ENCODE measurements at regions not wholly inside any gene's neighbourhood (a gene's known extent, or its start where the extent isn't known, plus 50 kb on each side); places are given as distances from the start of the nearest gene placed in this dataset.

DNA sequence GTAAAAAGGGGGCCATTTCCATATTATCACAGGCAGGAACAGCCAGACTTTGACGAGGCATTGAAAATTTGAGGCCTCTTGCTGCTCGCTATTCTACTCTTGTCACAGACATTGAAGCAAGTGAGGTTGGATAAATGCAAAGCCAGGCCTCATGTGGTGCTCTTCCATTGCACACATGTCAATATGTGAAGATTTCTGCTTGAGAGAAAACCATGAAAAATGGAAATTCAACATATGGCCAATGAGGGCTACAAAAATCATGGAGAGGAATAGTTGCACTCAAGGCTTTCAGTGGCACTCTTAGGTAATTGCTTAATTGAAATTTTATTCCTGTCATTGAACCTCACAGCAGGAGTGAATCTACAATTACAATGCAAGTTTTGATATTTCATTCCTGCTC, 185.6 kb upstream of the MBNL1 start:
- TF ChIP-seq, protein P1, sequence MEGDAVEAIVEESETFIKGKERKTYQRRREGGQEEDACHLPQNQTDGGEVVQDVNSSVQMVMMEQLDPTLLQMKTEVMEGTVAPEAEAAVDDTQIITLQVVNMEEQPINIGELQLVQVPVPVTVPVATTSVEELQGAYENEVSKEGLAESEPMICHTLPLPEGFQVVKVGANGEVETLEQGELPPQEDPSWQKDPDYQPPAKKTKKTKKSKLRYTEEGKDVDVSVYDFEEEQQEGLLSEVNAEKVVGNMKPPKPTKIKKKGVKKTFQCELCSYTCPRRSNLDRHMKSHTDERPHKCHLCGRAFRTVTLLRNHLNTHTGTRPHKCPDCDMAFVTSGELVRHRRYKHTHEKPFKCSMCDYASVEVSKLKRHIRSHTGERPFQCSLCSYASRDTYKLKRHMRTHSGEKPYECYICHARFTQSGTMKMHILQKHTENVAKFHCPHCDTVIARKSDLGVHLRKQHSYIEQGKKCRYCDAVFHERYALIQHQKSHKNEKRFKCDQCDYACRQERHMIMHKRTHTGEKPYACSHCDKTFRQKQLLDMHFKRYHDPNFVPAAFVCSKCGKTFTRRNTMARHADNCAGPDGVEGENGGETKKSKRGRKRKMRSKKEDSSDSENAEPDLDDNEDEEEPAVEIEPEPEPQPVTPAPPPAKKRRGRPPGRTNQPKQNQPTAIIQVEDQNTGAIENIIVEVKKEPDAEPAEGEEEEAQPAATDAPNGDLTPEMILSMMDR (IDR thresholded peaks at IDR 0.05; ENCODE audit: low read depth, low read length) = no peak
- DNase-seq (ENCODE audit: extremely low read depth, low read depth) = no peak

DNA sequence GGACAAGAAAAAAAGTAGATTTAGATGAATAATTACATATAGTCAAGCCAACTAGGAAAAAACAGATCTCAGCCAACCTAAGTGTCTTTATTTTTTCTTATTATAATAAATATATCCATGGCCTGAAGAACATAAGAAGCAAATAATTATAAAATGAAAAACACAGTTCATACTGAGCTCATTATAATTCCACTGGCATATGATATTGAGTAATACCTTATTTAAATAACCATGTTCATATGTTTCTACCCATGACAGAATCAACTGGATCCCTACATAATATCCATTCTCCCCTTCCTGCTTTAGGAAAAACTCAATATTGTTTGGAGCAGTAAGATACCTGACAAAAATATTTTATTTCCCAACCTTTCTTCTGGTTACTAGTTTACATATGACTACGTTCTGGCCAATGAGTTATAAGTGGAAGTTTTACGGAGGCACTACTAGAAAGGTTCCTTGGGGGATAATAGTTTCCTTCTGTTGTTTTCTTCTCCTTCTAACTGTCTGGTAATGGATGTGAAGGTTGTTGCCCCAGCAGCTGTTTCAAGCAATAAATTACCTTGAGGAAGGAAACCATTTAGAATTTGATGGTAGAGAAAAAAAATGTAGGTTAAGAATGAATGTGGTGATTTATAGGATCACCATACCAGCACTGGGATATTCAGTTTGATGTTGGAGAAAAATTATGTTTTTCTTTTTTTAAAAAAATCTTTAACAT, 184.1 kb upstream of the MBNL1 start:
- DNase-seq (ENCODE audit: extremely low read depth, low read depth) = no peak
- TF ChIP-seq, protein P1 (IDR thresholded peaks at IDR 0.05; ENCODE audit: low read depth, low read length) = no peak

DNA sequence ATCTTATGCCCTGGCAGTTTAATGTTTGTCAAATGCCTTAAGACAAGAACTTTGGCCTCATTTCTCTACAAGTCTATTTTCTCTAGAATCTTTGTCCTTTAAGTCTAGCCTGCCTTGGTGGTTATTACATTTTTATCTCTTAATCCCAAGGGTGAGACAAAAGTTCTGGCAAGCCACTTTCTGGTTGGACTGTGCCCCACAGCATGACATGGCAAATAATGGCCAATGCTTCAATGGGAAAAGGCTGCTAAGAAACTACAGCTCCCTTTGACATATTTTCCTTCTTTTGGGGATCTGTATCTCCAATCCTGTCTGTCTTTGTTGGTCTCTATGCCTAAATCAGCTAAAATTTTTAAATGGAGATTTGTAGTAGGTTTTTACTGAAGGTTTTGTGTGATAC, 181.6 kb upstream of the MBNL1 start:
- no peak for DNase-seq (ENCODE audit: extremely low read depth, low read depth)
- TF ChIP-seq, protein P1 (IDR thresholded peaks at IDR 0.05; ENCODE audit: low read depth, low read length) = no peak

DNA sequence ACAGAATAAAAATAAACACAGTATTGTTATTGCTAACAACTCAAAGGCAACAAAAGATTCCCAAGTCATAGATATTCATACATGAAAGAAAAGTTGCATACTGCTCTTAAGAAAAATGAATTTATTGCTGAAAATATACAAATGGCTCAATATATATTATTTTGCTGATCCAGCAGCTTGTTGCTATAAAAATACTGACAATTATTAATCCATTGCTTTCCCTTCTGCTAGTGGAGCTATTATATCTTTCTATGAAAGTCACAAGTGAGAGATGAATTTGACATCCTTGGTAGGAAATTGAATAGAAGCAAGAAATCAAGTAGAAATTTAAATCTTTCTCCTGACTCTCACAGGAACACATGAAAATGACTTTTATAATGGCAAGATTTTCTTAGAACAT, 179.2 kb upstream of the MBNL1 start:
- TF ChIP-seq, protein P1 (IDR thresholded peaks at IDR 0.05; ENCODE audit: low read depth, low read length) = no peak

DNA sequence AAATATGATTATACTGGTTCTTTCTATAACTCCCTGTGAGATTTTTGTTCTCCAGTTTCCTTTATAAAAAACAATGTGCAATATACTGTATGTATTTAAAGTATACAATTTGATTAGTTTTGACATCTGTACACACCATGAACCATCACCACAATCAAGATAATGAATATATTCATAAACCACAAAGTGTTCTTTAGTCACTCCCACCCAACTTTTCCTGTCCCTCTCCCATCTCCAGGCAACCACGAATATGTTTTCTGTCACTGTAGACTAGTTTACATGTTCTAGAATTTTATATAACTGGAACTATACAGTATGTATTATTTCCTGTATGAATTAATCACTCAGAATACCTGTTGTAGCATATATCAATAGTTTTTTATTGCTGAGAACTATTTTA, 177.0 kb upstream of the MBNL1 start:
- TF ChIP-seq, protein P1 (IDR thresholded peaks at IDR 0.05; ENCODE audit: low read depth, low read length) = no peak
- no peak for DNase-seq (ENCODE audit: extremely low read depth, low read depth)

More for the DNA sequence above, 179.2 kb upstream of the MBNL1 start:
- DNase-seq (ENCODE audit: extremely low read depth, low read depth) = no peak

DNA sequence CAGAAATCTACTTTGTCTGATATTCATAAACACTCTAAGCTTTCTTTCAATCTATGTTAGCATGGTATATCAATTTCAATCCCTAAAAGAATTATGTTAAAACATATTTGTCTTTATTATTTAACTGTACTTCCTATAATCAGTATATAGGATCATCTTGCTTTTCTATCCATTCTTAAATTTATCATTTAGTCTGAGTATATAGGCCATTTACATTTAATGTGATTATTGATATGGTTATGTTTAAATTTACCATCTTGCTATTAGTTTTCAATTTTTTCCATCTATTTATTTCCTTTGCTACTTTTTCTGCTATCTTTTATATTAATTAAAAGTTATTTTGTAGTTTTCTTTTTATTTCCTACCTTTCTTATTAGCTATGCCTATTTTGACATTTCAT, 174.8 kb upstream of the MBNL1 start:
- DNase-seq (ENCODE audit: extremely low read depth, low read depth) = no peak

DNA sequence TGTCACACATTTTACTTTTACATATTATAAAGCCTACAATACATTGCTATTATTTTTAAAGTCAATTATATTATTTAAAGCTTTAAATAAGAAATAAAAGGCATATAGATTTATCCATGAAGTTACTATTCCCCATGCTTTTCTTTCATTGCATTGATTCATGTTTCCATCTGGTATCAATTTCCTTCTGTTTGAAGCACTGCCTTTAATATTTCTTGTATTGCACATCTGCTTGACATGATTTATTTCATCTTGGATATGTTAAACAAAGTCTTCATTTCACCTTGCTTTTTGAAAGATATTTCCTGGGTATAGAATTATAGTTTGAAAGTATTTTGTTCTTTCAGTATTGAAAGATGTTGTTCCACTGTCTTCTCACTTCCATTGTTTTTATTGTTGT, 174.3 kb upstream of the MBNL1 start:
- TF ChIP-seq, protein P1 (IDR thresholded peaks at IDR 0.05; ENCODE audit: low read depth, low read length) = no peak
- DNase-seq (ENCODE audit: extremely low read depth, low read depth) = no peak

More for the DNA sequence above, 174.8 kb upstream of the MBNL1 start:
- TF ChIP-seq, protein P1 (IDR thresholded peaks at IDR 0.05; ENCODE audit: low read depth, low read length) = no peak
